ENCODE measurements at regions not wholly inside any gene's neighbourhood (a gene's known extent, or its start where the extent isn't known, plus 50 kb on each side); places are given as distances from the start of the nearest gene placed in this dataset.

DNA sequence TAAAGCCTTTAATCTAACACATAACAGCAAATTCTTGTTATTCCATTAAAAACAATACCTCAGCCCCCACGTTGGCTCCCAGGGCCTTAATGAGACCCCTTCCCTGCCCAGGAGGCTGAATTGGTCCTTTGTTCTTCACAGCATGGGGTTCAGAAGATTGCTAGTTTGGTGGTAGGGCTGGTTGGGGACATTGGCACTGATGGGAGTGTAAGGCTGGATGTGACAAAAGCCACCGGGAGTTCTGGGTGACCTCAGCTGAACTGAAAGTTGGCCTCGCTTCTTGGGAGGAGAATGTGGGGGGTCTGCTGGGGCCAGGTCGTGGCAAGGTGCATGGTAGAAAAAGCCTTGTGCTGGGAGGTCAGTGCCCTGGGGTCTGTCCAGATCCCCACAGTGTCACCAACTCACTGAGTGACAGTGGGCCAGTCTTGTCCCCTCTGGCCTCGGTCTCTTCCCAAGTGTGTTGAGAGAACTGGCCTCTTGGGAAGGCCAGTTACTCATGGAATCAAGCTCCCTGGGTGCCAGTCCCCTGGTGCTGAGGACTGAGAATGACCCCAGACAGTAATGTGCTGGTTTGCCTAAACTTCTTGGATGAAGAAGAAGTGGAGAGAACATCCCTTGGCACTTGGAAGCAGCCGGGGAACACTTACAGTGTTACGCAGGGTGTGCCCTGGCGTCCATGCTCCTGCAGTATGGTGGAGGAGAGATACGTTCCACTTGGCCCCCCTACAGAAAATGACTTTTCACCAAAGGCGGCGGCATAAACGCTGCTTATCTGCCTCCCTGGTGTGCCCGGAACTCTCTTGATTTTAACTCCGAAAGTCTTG is 283.7 kb upstream of the RTL1 start:
- no peaks in the 10 kb centered on the region for H3K27me3 ChIP-seq (ENCODE audit: insufficient read depth)
- H3K4me1 ChIP-seq (ENCODE audit: control insufficient read depth in 1 of 2, insufficient read depth in 2 of 2, low read depth in 1 of 2, low read length in 1 of 2), result peaks cover 0 to 18% of the 10 kb centered on the region in 2 experiments; a peak in 1 of 4 replicates
- ChIA-PET CTCF (no interaction called here), POLR2A (no interaction called here)
- H4K20me1 ChIP-seq (ENCODE audit: insufficient read depth), result no peaks in the 10 kb centered on the region
- TF ChIP-seq, protein P1, sequence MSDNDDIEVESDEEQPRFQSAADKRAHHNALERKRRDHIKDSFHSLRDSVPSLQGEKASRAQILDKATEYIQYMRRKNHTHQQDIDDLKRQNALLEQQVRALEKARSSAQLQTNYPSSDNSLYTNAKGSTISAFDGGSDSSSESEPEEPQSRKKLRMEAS (IDR thresholded peaks at IDR 0.05; ENCODE audit: low read depth), result no peak
- TF ChIP-seq FOXM1 (IDR thresholded peaks at IDR 0.05; ENCODE audit: low read depth) (no peak), RCOR1 (IDR thresholded peaks at IDR 0.05; ENCODE audit: low read length) (no peak), TCF12 (IDR thresholded peaks at IDR 0.05) (no peak), EZH2phosphoT487 (IDR thresholded peaks at IDR 0.05; ENCODE audit: borderline replicate concordance, low read depth) (no peak), RAD21 (IDR thresholded peaks at IDR 0.05; ENCODE audit: low read length) (no peak), GABPA (IDR thresholded peaks at IDR 0.05; ENCODE audit: low read depth) (no peak)
- TF ChIP-seq, protein P2, sequence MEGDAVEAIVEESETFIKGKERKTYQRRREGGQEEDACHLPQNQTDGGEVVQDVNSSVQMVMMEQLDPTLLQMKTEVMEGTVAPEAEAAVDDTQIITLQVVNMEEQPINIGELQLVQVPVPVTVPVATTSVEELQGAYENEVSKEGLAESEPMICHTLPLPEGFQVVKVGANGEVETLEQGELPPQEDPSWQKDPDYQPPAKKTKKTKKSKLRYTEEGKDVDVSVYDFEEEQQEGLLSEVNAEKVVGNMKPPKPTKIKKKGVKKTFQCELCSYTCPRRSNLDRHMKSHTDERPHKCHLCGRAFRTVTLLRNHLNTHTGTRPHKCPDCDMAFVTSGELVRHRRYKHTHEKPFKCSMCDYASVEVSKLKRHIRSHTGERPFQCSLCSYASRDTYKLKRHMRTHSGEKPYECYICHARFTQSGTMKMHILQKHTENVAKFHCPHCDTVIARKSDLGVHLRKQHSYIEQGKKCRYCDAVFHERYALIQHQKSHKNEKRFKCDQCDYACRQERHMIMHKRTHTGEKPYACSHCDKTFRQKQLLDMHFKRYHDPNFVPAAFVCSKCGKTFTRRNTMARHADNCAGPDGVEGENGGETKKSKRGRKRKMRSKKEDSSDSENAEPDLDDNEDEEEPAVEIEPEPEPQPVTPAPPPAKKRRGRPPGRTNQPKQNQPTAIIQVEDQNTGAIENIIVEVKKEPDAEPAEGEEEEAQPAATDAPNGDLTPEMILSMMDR (IDR thresholded peaks at IDR 0.05), result no peak
- no peak overlapping the region for H2AFZ ChIP-seq (ENCODE audit: low read depth)
- no peaks in the 10 kb centered on the region for H3K79me2 ChIP-seq (ENCODE audit: insufficient read depth)
- H3K4me3 ChIP-seq (ENCODE audit: low read depth in 2 of 2, low read length in 1 of 2), result no peak overlapping the region
- no peak overlapping the region for H3K9ac ChIP-seq
- no peaks in the 10 kb centered on the region for H3K36me3 ChIP-seq (replicated peaks in 1 of 2; ENCODE audit: control insufficient read depth in 1 of 2, insufficient read depth in 2 of 2, low read length in 1 of 2)
- no peaks in the 10 kb centered on the region for H3F3A ChIP-seq (replicated peaks; ENCODE audit: insufficient read depth)
- H3K9me2 ChIP-seq, result no peaks in the 10 kb centered on the region
- no peak overlapping the region for H3K4me2 ChIP-seq
- H3K9me3 ChIP-seq, result no peaks in the 10 kb centered on the region
- DNase-seq, result peak; percentile 7
- 56% methylated on average over 12 of the region's 14 CpGs for WGBS (ENCODE audit: low lambda C conversion rate)
- no peak overlapping the region; a peak in 1 of 4 replicates for H3K27ac ChIP-seq (ENCODE audit: low read depth in 2 of 2, low read length in 1 of 2)

DNA sequence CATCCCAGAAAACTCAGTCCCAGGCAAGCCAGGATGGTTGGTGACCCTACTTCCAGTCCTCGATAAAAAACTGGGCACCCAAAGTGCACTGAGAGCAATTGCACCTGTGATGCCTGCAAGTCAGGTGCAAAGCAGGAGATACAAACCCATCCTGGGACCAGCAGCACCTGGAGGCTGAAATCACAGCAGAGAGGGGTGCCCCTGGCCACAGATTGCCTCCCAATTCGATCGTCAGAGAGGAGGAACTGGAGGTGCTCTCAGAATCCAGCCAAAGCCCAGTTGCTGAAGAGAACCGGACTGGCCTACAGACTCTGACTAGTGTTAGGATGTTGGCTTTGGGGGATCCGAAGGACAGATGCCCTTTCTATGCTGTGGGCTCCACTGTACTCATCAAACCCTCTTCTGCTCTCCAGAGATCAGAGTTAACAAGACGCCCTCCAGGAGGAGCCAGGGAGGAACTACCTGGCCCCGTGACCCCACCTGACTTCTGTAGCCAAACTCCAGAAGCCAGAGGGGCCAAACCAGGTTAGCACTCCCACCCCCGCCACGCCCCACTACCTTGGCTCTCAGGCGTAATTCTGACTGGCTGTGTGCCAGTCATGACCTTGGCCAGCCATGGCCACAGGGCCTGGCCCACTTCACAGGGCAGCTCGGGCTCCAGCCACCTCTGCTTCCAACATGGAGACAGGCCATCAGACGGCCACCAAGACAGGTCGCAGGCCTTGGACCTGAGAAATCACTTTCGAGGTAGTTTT is 284.5 kb upstream of the RTL1 start:
- H3K9me2 ChIP-seq, result no peaks in the 10 kb centered on the region
- H3K79me2 ChIP-seq (ENCODE audit: insufficient read depth), result no peaks in the 10 kb centered on the region
- ChIA-PET POLR2A (no interaction called here), CTCF (interaction anchor here (1.7 kb wide), 1 partner anchor 14 kb away, joined by 4 read pairs; no protein-coding TSS in a partner anchor)
- no peak overlapping the region for H3K4me2 ChIP-seq
- H3K36me3 ChIP-seq (replicated peaks in 1 of 2; ENCODE audit: control insufficient read depth in 1 of 2, insufficient read depth in 2 of 2, low read length in 1 of 2), result no peaks in the 10 kb centered on the region
- TF ChIP-seq CHD2 (IDR thresholded peaks at IDR 0.05; ENCODE audit: low read length, partially characterized antibody), result no peak
- no peak for TF ChIP-seq RFX5 (IDR thresholded peaks at IDR 0.05; ENCODE audit: low read length)
- no peak for TF ChIP-seq TEAD4 (IDR thresholded peaks at IDR 0.05; ENCODE audit: borderline replicate concordance, insufficient read depth)
- TF ChIP-seq, protein P3, sequence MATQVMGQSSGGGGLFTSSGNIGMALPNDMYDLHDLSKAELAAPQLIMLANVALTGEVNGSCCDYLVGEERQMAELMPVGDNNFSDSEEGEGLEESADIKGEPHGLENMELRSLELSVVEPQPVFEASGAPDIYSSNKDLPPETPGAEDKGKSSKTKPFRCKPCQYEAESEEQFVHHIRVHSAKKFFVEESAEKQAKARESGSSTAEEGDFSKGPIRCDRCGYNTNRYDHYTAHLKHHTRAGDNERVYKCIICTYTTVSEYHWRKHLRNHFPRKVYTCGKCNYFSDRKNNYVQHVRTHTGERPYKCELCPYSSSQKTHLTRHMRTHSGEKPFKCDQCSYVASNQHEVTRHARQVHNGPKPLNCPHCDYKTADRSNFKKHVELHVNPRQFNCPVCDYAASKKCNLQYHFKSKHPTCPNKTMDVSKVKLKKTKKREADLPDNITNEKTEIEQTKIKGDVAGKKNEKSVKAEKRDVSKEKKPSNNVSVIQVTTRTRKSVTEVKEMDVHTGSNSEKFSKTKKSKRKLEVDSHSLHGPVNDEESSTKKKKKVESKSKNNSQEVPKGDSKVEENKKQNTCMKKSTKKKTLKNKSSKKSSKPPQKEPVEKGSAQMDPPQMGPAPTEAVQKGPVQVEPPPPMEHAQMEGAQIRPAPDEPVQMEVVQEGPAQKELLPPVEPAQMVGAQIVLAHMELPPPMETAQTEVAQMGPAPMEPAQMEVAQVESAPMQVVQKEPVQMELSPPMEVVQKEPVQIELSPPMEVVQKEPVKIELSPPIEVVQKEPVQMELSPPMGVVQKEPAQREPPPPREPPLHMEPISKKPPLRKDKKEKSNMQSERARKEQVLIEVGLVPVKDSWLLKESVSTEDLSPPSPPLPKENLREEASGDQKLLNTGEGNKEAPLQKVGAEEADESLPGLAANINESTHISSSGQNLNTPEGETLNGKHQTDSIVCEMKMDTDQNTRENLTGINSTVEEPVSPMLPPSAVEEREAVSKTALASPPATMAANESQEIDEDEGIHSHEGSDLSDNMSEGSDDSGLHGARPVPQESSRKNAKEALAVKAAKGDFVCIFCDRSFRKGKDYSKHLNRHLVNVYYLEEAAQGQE (IDR thresholded peaks at IDR 0.05; ENCODE audit: low read depth, low read length), result no peak
- TF ChIP-seq EP300 (IDR thresholded peaks at IDR 0.05; ENCODE audit: borderline replicate concordance in 1 of 2, low read depth in 1 of 2, low read length in 1 of 2), result no peak
- TF ChIP-seq FOXM1 (IDR thresholded peaks at IDR 0.05; ENCODE audit: low read depth), result no peak
- no peak for TF ChIP-seq TCF12 (IDR thresholded peaks at IDR 0.05)
- no peak for TF ChIP-seq TAF1 (IDR thresholded peaks at IDR 0.05; ENCODE audit: borderline replicate concordance, low read depth, low read length)
- TF ChIP-seq, protein P2 (IDR thresholded peaks at IDR 0.05), result no peak
- TF ChIP-seq RXRA (IDR thresholded peaks at IDR 0.05; ENCODE audit: borderline replicate concordance, low read depth), result no peak
- no peaks in the 10 kb centered on the region for H3K9me3 ChIP-seq
- DNase-seq, result peak; percentile 6
- H3K9ac ChIP-seq, result no peak overlapping the region
- H2AFZ ChIP-seq (ENCODE audit: low read depth), result no peak overlapping the region
- H3K4me3 ChIP-seq (ENCODE audit: low read depth in 2 of 2, low read length in 1 of 2), result no peak overlapping the region
- H3K4me1 ChIP-seq (ENCODE audit: control insufficient read depth in 1 of 2, insufficient read depth in 2 of 2, low read depth in 1 of 2, low read length in 1 of 2), result peaks cover 0 to 18% of the 10 kb centered on the region in 2 experiments; a peak in 1 of 4 replicates
- H4K20me1 ChIP-seq (ENCODE audit: insufficient read depth), result no peaks in the 10 kb centered on the region
- H3F3A ChIP-seq (replicated peaks; ENCODE audit: insufficient read depth), result no peaks in the 10 kb centered on the region
- H3K27me3 ChIP-seq (ENCODE audit: insufficient read depth), result no peaks in the 10 kb centered on the region
- 49% methylated on average over 10 of the region's 14 CpGs for WGBS (ENCODE audit: low lambda C conversion rate)
- no peak overlapping the region for H3K27ac ChIP-seq (ENCODE audit: low read depth in 2 of 2, low read length in 1 of 2)

All from SK-N-SH (cell line).